ENCODE measurements at regions not wholly inside any gene's neighbourhood (a gene's known extent, or its start where the extent isn't known, plus 50 kb on each side); places are given as distances from the start of the nearest gene placed in this dataset.
"Not testable (repeated sequence)": the region's sequence is repeated elsewhere in the genome, so short reads cannot be mapped to it uniquely, and the experiment has no call there.

- H3K27ac ChIP-seq (ENCODE audit: low read depth, low read length); H2AFZ ChIP-seq (ENCODE audit: low read length); H4K5ac ChIP-seq (ENCODE audit: insufficient read length, low read depth, low read length); H2AK5ac ChIP-seq (ENCODE audit: low read depth, low read length); H3K23ac ChIP-seq (ENCODE audit: insufficient read length); CTCF ChIA-PET (ENCODE audit: partially characterized antibody); H4K20me1 ChIP-seq (replicated peaks in 1 of 2; ENCODE audit: control insufficient read depth in 1 of 2, insufficient read depth in 2 of 2, low read length in 2 of 2); H3K4me3 ChIP-seq (ENCODE audit: extremely low read depth in 1 of 4, insufficient read depth in 2 of 4, low read depth in 3 of 4, low read length in 4 of 4); H3K27me3 ChIP-seq (replicated peaks in 1 of 4; ENCODE audit: control insufficient read depth in 3 of 4, extremely low read depth in 1 of 4, insufficient read depth in 3 of 4, low read length in 3 of 4); H2BK15ac ChIP-seq (ENCODE audit: low read length); H4K8ac ChIP-seq (ENCODE audit: extremely low read depth, insufficient read depth, low read length); H2BK120ac ChIP-seq (replicated peaks; ENCODE audit: low read depth, low read length); H3K4ac ChIP-seq (replicated peaks; ENCODE audit: insufficient read length, low read depth, low read length); H2BK12ac ChIP-seq (ENCODE audit: low read depth, low read length); H4K91ac ChIP-seq (replicated peaks; ENCODE audit: insufficient read length, low read length); H3K36me3 ChIP-seq (ENCODE audit: control insufficient read depth in 2 of 4, insufficient read depth in 4 of 4, low read length in 3 of 4); H3K14ac ChIP-seq (ENCODE audit: insufficient read length); H3K23me2 ChIP-seq (ENCODE audit: low read depth, low read length); H3K79me1 ChIP-seq (ENCODE audit: low read depth, low read length); H3K18ac ChIP-seq (ENCODE audit: extremely low read depth, low read length); FAIRE-seq; H3K4me1 ChIP-seq (replicated peaks in 1 of 4; ENCODE audit: control insufficient read depth in 3 of 4, insufficient read depth in 4 of 4, low read length in 3 of 4); DNase-seq (ENCODE audit: low read depth in 1 of 2, low spot score in 2 of 2); H3K56ac ChIP-seq (replicated peaks; ENCODE audit: insufficient read length, low read depth, low read length); H2BK20ac ChIP-seq (ENCODE audit: low read length); H2BK5ac ChIP-seq (ENCODE audit: low read depth, low read length); H3K79me2 ChIP-seq (ENCODE audit: control insufficient read depth in 1 of 2, insufficient read depth in 2 of 2, low read length in 2 of 2); H3K9ac ChIP-seq (replicated peaks in 1 of 4; ENCODE audit: extremely low read depth in 1 of 4, low read depth in 3 of 4, low read length in 3 of 4); H3K4me2 ChIP-seq (ENCODE audit: insufficient read depth in 1 of 2, low read depth in 2 of 2, low read length in 2 of 2); POLR2A ChIA-PET (ENCODE audit: partially characterized antibody): not testable (repeated sequence)
- peaks cover 28 to 30% of the 10 kb centered on the region in 2 experiments for H3K9me3 ChIP-seq (ENCODE audit: insufficient read depth in 2 of 2, low read depth in 1 of 2, low read length in 1 of 2)
- 80% methylated on average over 3 of the region's 3 CpGs; no CpG with 5 or more reads in 1 of the 2 experiments for WGBS, 2 experiments (ENCODE audit: extremely low coverage in 1 of 2, insufficient coverage in 1 of 2, insufficient read length in 1 of 2, insufficient replicate concordance in 2 of 2, low coverage in 1 of 2, low lambda C conversion rate in 2 of 2, missing lambda C conversion rate in 1 of 2)
These were observed 795.1 kb upstream of the VRK2 start for GRCh38 chr2:57251495-57251894.

- H3K56ac ChIP-seq (replicated peaks; ENCODE audit: insufficient read length, low read depth, low read length); H3K23ac ChIP-seq (ENCODE audit: insufficient read length); H3K27me3 ChIP-seq (replicated peaks in 1 of 4; ENCODE audit: control insufficient read depth in 3 of 4, extremely low read depth in 1 of 4, insufficient read depth in 3 of 4, low read length in 3 of 4); POLR2A ChIA-PET (ENCODE audit: partially characterized antibody); H3K27ac ChIP-seq (ENCODE audit: low read depth, low read length); H3K36me3 ChIP-seq (ENCODE audit: control insufficient read depth in 2 of 4, insufficient read depth in 4 of 4, low read length in 3 of 4); H2BK12ac ChIP-seq (ENCODE audit: low read depth, low read length); H4K91ac ChIP-seq (replicated peaks; ENCODE audit: insufficient read length, low read length); H3K79me2 ChIP-seq (ENCODE audit: control insufficient read depth in 1 of 2, insufficient read depth in 2 of 2, low read length in 2 of 2); H3K4ac ChIP-seq (replicated peaks; ENCODE audit: insufficient read length, low read depth, low read length); H4K5ac ChIP-seq (ENCODE audit: insufficient read length, low read depth, low read length); DNase-seq (ENCODE audit: low read depth in 1 of 2, low spot score in 2 of 2); H3K14ac ChIP-seq (ENCODE audit: insufficient read length); FAIRE-seq; H2AK5ac ChIP-seq (ENCODE audit: low read depth, low read length); H2BK20ac ChIP-seq (ENCODE audit: low read length); H3K18ac ChIP-seq (ENCODE audit: extremely low read depth, low read length); H3K23me2 ChIP-seq (ENCODE audit: low read depth, low read length); H3K4me2 ChIP-seq (ENCODE audit: insufficient read depth in 1 of 2, low read depth in 2 of 2, low read length in 2 of 2); H2BK5ac ChIP-seq (ENCODE audit: low read depth, low read length); H3K9ac ChIP-seq (replicated peaks in 1 of 4; ENCODE audit: extremely low read depth in 1 of 4, low read depth in 3 of 4, low read length in 3 of 4); H4K8ac ChIP-seq (ENCODE audit: extremely low read depth, insufficient read depth, low read length); H2BK15ac ChIP-seq (ENCODE audit: low read length); H3K4me1 ChIP-seq (replicated peaks in 1 of 4; ENCODE audit: control insufficient read depth in 3 of 4, insufficient read depth in 4 of 4, low read length in 3 of 4); H4K20me1 ChIP-seq (replicated peaks in 1 of 2; ENCODE audit: control insufficient read depth in 1 of 2, insufficient read depth in 2 of 2, low read length in 2 of 2); H3K79me1 ChIP-seq (ENCODE audit: low read depth, low read length); H3K4me3 ChIP-seq (ENCODE audit: extremely low read depth in 1 of 4, insufficient read depth in 2 of 4, low read depth in 3 of 4, low read length in 4 of 4); H2AFZ ChIP-seq (ENCODE audit: low read length); H2BK120ac ChIP-seq (replicated peaks; ENCODE audit: low read depth, low read length): not testable (repeated sequence)
- WGBS, 2 experiments (ENCODE audit: extremely low coverage in 1 of 2, insufficient coverage in 1 of 2, insufficient read length in 1 of 2, insufficient replicate concordance in 2 of 2, low coverage in 1 of 2, low lambda C conversion rate in 2 of 2, missing lambda C conversion rate in 1 of 2) = 79% methylated on average over 9 of the region's 9 CpGs; no CpG with 5 or more reads in 1 of the 2 experiments
- peaks cover 10 to 21% of the 10 kb centered on the region in 2 experiments; a peak in 3 of 4 replicates for H3K9me3 ChIP-seq (ENCODE audit: insufficient read depth in 2 of 2, low read depth in 1 of 2, low read length in 1 of 2)
- CTCF ChIA-PET (ENCODE audit: partially characterized antibody) = interaction anchor here (1.9 kb wide), 1 partner anchor 18 kb away, joined by 3 read pairs; no protein-coding TSS in a partner anchor
These were observed 770.2 kb upstream of the VRK2 start for GRCh38 chr2:57276408-57276807.

Data from H1 (cell line).